Fibroblast of lung (primary cell): ENCODE measurements at regions not wholly inside any gene's neighbourhood (a gene's known extent, or its start where the extent isn't known, plus 50 kb on each side); places are given as distances from the start of the nearest gene placed in this dataset.
"Not testable (repeated sequence)": the region's sequence is repeated elsewhere in the genome, so short reads cannot be mapped to it uniquely, and the experiment has no call there.

ENCODE experiments used
- CTCF ChIP-seq, 2 donors: IDR thresholded peaks in 1 of 2; conservative IDR thresholded peaks in 1 of 2; 1 replicate in 1 of 2; 2 replicates in 1 of 2; pipeline ENCODE4 v1.5.1; 2011 to 2012; ENCODE audit warnings: low read length in 2 of 2, control low read depth in 1 of 2, inconsistent platforms in 1 of 2, low read depth in 1 of 2, mild to moderate bottlenecking in 1 of 2
- EZH2 ChIP-seq: IDR thresholded peaks from 2 replicates; pipeline ENCODE4 v1.5.1; 2012; ENCODE audit warnings: low read length, control low read depth, mild to moderate bottlenecking; ENCODE audit errors: missing control alignments

GRCh38 chr22:26972915-26973314 lies 315.5 kb downstream of the MIAT start:
- TF ChIP-seq CTCF (conservative IDR thresholded peaks at IDR 0.05 in 1 of 2, IDR thresholded peaks at IDR 0.05 in 1 of 2; ENCODE audit: low read depth in 1 of 2, low read length in 2 of 2); EZH2: not testable (repeated sequence)
